ENCODE measurements at regions not wholly inside any gene's neighbourhood (a gene's known extent, or its start where the extent isn't known, plus 50 kb on each side); places are given as distances from the start of the nearest gene placed in this dataset.

GRCh38 chr7:119957335-119957734 lies 315.6 kb upstream of the KCND2 start:
- Mint-ChIP-seq H3K27ac (no peak overlapping the region), H3K4me1 (no peaks in the 10 kb centered on the region), H3K27me3 (ENCODE audit: insufficient read depth) (no peaks in the 10 kb centered on the region), H3K4me3 (no peak overlapping the region), H3K36me3 (ENCODE audit: low read depth) (no peaks in the 10 kb centered on the region), H3K9me3 (no peaks in the 10 kb centered on the region)
- no peak for DNase-seq
- TF ChIP-seq CTCF (conservative IDR thresholded peaks at IDR 0.05), result no peak
- H3K27ac ChIP-seq (ENCODE audit: low read depth, low read length), result no peak overlapping the region
- no peaks in the 10 kb centered on the region for H3K27me3 ChIP-seq (ENCODE audit: control insufficient read depth, insufficient read depth, low read length, poor library complexity, severe bottlenecking)
- no peaks in the 10 kb centered on the region for H3K4me1 ChIP-seq (ENCODE audit: control insufficient read depth, insufficient read depth, low read length)
- H3K9ac ChIP-seq (ENCODE audit: extremely low read depth, low read length, poor library complexity, severe bottlenecking), result no peak overlapping the region
- H3K9me3 ChIP-seq (ENCODE audit: control insufficient read depth, low read length), result no peaks in the 10 kb centered on the region
- H3K4me3 ChIP-seq (ENCODE audit: low read length), result no peak overlapping the region
- no peaks in the 10 kb centered on the region for H3K36me3 ChIP-seq (ENCODE audit: control insufficient read depth, insufficient read depth, low read length)

DNA sequence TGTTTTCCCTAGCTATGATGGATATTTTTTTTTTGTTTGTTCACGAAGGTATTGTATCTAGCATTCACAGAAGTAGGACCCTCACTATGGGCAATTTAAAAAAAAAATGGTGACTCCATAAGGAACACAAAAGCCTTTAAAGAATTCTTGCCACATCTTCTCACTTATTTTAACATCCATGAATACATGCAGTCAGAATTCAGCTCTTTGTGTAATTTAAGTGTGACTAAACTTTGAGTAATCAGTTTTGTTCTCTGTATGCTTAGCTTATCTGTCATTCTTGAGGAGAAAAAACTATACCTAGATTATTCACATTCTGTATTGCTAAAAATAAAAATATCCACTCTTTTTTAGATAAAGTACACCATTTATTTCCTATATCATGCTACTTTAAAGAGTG lies 313.2 kb upstream of the KCND2 start:
- Mint-ChIP-seq H3K27ac (no peak overlapping the region), H3K9me3 (no peaks in the 10 kb centered on the region), H3K36me3 (ENCODE audit: low read depth) (no peaks in the 10 kb centered on the region), H3K4me3 (no peak overlapping the region), H3K27me3 (ENCODE audit: insufficient read depth) (no peaks in the 10 kb centered on the region), H3K4me1 (no peaks in the 10 kb centered on the region)
- no peak overlapping the region for H3K4me3 ChIP-seq (ENCODE audit: low read length)
- H3K9ac ChIP-seq (ENCODE audit: extremely low read depth, low read length, poor library complexity, severe bottlenecking), result no peak overlapping the region
- H3K4me1 ChIP-seq (ENCODE audit: control insufficient read depth, insufficient read depth, low read length), result no peaks in the 10 kb centered on the region
- no peaks in the 10 kb centered on the region for H3K27me3 ChIP-seq (ENCODE audit: control insufficient read depth, insufficient read depth, low read length, poor library complexity, severe bottlenecking)
- TF ChIP-seq CTCF (conservative IDR thresholded peaks at IDR 0.05), result no peak
- H3K27ac ChIP-seq (ENCODE audit: low read depth, low read length), result no peak overlapping the region
- DNase-seq, result no peak
- 100% methylated on average over 1 of the region's 1 CpG; no CpG with 5 or more reads in 1 of the 2 experiments for WGBS, 2 experiments (ENCODE audit: insufficient coverage in 1 of 2, insufficient read length in 1 of 2)
- no peaks in the 10 kb centered on the region for H3K9me3 ChIP-seq (ENCODE audit: control insufficient read depth, low read length)
- no peaks in the 10 kb centered on the region for H3K36me3 ChIP-seq (ENCODE audit: control insufficient read depth, insufficient read depth, low read length)

DNA sequence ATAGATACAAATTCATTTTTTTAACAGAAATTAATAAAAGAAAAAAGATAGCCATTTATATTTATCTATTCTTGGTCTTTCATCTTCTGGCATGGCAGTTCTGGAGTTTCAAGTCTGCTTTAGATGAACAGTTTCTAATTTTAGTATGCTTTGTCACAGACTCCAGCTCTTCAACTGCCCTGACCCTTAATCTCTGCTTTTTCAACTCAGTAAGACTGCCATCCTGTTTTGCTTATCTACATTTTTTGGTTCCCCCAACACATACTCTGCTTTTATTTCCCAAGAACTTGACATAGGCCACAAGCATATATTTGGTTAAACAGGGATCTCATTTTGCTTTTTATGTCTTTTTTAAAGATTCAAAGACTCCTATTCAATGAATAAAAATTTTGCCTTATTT lies 309.3 kb upstream of the KCND2 start:
- H3K4me3 ChIP-seq (ENCODE audit: low read length), result no peak overlapping the region
- TF ChIP-seq CTCF (conservative IDR thresholded peaks at IDR 0.05), result no peak
- no peaks in the 10 kb centered on the region for H3K9me3 Mint-ChIP-seq
- no peak overlapping the region for H3K4me3 Mint-ChIP-seq
- H3K9ac ChIP-seq (ENCODE audit: extremely low read depth, low read length, poor library complexity, severe bottlenecking), result no peak overlapping the region
- H3K27ac ChIP-seq (ENCODE audit: low read depth, low read length), result no peak overlapping the region
- H3K4me1 Mint-ChIP-seq, result no peaks in the 10 kb centered on the region
- no peaks in the 10 kb centered on the region for H3K27me3 ChIP-seq (ENCODE audit: control insufficient read depth, insufficient read depth, low read length, poor library complexity, severe bottlenecking)
- H3K4me1 ChIP-seq (ENCODE audit: control insufficient read depth, insufficient read depth, low read length), result no peaks in the 10 kb centered on the region
- no peak for DNase-seq
- H3K36me3 ChIP-seq (ENCODE audit: control insufficient read depth, insufficient read depth, low read length), result no peaks in the 10 kb centered on the region
- H3K27ac Mint-ChIP-seq, result no peak overlapping the region
- no peaks in the 10 kb centered on the region for H3K36me3 Mint-ChIP-seq (ENCODE audit: low read depth)
- H3K27me3 Mint-ChIP-seq (ENCODE audit: insufficient read depth), result no peaks in the 10 kb centered on the region
- no peaks in the 10 kb centered on the region for H3K9me3 ChIP-seq (ENCODE audit: control insufficient read depth, low read length)

Measured in endodermal cell (in vitro differentiated cells).